HCT116 (cell line): ENCODE measurements at regions not wholly inside any gene's neighbourhood (a gene's known extent, or its start where the extent isn't known, plus 50 kb on each side); places are given as distances from the start of the nearest gene placed in this dataset.

ENCODE experiments used
- EGR1 ChIP-seq: IDR thresholded peaks from 2 replicates; pipeline ENCODE4 v1.6.1; 2012; ENCODE audit warnings: low read depth
- EZH2 ChIP-seq: fragments of 200-600 bp; sonication (generic); IDR thresholded peaks from 2 replicates; pipeline ENCODE4 v1.6.1; 2017; ENCODE audit warnings: antibody characterized with exemption, mixed run types
- EZH2phosphoT487 ChIP-seq: fragments of 200-600 bp; IDR thresholded peaks from 2 replicates; pipeline ENCODE4 v1.6.1; 2018; ENCODE audit warnings: antibody characterized with exemption, borderline replicate concordance
- FOSL1 ChIP-seq: IDR thresholded peaks from 2 replicates; pipeline ENCODE4 v1.6.1; 2012; ENCODE audit warnings: low read depth
- POLR2A ChIP-seq: IDR thresholded peaks from 2 replicates; pipeline ENCODE4 v1.7.0; 2011; ENCODE audit warnings: borderline replicate concordance; ENCODE audit not compliant: insufficient read depth, insufficient read length; ENCODE audit errors: extremely low read depth
- POLR2AphosphoS5 ChIP-seq: IDR thresholded peaks from 2 replicates; pipeline ENCODE4 v1.6.1; 2011; ENCODE audit warnings: mild to moderate bottlenecking, low read depth, low read length, moderate library complexity
- RAD21 ChIP-seq: IDR thresholded peaks from 2 replicates; pipeline ENCODE4 v1.6.1; 2012; ENCODE audit warnings: low read depth, mild to moderate bottlenecking
- REST ChIP-seq: IDR thresholded peaks from 2 replicates; pipeline ENCODE4 v1.6.1; 2012; ENCODE audit warnings: low read depth
- ZNF274 ChIP-seq: fragments of 200-500 bp; sonication (Bioruptor generic); IDR thresholded peaks from 2 replicates; pipeline ENCODE4 v1.6.1; 2014; ENCODE audit warnings: mild to moderate bottlenecking, low read depth, low read length, inconsistent platforms
- TF ChIP-seq, protein P1 (sequence below), 3 experiments: fragments of 200-600 bp in 1 of 3; sonication (generic) in 1 of 3; IDR thresholded peaks in 2 of 3; conservative IDR thresholded peaks in 1 of 3; 2 replicates each; pipeline ENCODE4 v1.5.1; 2012 to 2017; ENCODE audit warnings: low read depth in 2 of 3, low read length in 2 of 3, antibody characterized with exemption in 1 of 3, borderline replicate concordance in 1 of 3, control low read depth in 1 of 3, mild to moderate bottlenecking in 1 of 3, mixed read lengths in 1 of 3, mixed run types in 1 of 3, moderate library complexity in 1 of 3; ENCODE audit not compliant: insufficient read depth in 1 of 3

- TF ChIP-seq, protein P1, sequence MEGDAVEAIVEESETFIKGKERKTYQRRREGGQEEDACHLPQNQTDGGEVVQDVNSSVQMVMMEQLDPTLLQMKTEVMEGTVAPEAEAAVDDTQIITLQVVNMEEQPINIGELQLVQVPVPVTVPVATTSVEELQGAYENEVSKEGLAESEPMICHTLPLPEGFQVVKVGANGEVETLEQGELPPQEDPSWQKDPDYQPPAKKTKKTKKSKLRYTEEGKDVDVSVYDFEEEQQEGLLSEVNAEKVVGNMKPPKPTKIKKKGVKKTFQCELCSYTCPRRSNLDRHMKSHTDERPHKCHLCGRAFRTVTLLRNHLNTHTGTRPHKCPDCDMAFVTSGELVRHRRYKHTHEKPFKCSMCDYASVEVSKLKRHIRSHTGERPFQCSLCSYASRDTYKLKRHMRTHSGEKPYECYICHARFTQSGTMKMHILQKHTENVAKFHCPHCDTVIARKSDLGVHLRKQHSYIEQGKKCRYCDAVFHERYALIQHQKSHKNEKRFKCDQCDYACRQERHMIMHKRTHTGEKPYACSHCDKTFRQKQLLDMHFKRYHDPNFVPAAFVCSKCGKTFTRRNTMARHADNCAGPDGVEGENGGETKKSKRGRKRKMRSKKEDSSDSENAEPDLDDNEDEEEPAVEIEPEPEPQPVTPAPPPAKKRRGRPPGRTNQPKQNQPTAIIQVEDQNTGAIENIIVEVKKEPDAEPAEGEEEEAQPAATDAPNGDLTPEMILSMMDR (IDR thresholded peaks at IDR 0.05 in 2 of 3, conservative IDR thresholded peaks at IDR 0.05 in 1 of 3; ENCODE audit: borderline replicate concordance in 1 of 3, insufficient read depth in 1 of 3, low read depth in 2 of 3, low read length in 2 of 3), result no peak
- TF ChIP-seq POLR2AphosphoS5, result no peak
- no peak for TF ChIP-seq RAD21
- no peak for TF ChIP-seq EGR1
- TF ChIP-seq FOSL1, result no peak
- TF ChIP-seq EZH2phosphoT487, result no peak
- TF ChIP-seq EZH2, result no peak
- no peak for TF ChIP-seq REST
- TF ChIP-seq POLR2A, result no peak
- TF ChIP-seq ZNF274, result no peak
These were observed 525.0 kb upstream of the NRP1 start for GRCh38 chr10:33859319-33860022.
